ENCODE measurements at regions not wholly inside any gene's neighbourhood (a gene's known extent, or its start where the extent isn't known, plus 50 kb on each side); places are given as distances from the start of the nearest gene placed in this dataset.

- Histone ChIP-seq H3K9ac (ENCODE audit: insufficient read depth, low read length) (no peak overlapping the region), H3K4me2 (ENCODE audit: extremely low read depth, insufficient read depth, low read length) (no peak overlapping the region), H2AFZ (ENCODE audit: low read length) (no peak overlapping the region), H3K9me3 (ENCODE audit: control insufficient read depth, insufficient read depth, low read depth, low read length) (no peaks in the 10 kb centered on the region), H4K20me1 (ENCODE audit: control insufficient read depth, extremely low read depth, insufficient read depth, low read length) (no peaks in the 10 kb centered on the region), H3K27ac (ENCODE audit: insufficient read depth, low read length) (no peak overlapping the region), H3K4me3 (replicated peaks in 1 of 4; ENCODE audit: control extremely low read depth in 1 of 4, insufficient read depth in 1 of 4, low read depth in 3 of 4, low read length in 4 of 4) (no peak overlapping the region), H3K36me3 (ENCODE audit: control insufficient read depth, insufficient read depth, low read length) (no peaks in the 10 kb centered on the region), H3K27me3 (ENCODE audit: control insufficient read depth, insufficient read depth, low read length) (peaks cover 20% of the 10 kb centered on the region), H3K4me1 (ENCODE audit: control insufficient read depth, extremely low read depth, insufficient read depth, low read length) (no peaks in the 10 kb centered on the region), H3K79me2 (ENCODE audit: control insufficient read depth, insufficient read depth, low read length) (no peaks in the 10 kb centered on the region)
- TF ChIP-seq EZH2 (IDR thresholded peaks at IDR 0.05; ENCODE audit: low read length, missing control alignments): no peak
- TF ChIP-seq, protein P1, sequence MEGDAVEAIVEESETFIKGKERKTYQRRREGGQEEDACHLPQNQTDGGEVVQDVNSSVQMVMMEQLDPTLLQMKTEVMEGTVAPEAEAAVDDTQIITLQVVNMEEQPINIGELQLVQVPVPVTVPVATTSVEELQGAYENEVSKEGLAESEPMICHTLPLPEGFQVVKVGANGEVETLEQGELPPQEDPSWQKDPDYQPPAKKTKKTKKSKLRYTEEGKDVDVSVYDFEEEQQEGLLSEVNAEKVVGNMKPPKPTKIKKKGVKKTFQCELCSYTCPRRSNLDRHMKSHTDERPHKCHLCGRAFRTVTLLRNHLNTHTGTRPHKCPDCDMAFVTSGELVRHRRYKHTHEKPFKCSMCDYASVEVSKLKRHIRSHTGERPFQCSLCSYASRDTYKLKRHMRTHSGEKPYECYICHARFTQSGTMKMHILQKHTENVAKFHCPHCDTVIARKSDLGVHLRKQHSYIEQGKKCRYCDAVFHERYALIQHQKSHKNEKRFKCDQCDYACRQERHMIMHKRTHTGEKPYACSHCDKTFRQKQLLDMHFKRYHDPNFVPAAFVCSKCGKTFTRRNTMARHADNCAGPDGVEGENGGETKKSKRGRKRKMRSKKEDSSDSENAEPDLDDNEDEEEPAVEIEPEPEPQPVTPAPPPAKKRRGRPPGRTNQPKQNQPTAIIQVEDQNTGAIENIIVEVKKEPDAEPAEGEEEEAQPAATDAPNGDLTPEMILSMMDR (conservative IDR thresholded peaks at IDR 0.05 in 1 of 2, IDR thresholded peaks at IDR 0.05 in 1 of 2; ENCODE audit: low read depth in 1 of 2, low read length in 2 of 2): no peak
- DNase-seq (ENCODE audit: low read depth in 2 of 2): no peak
Observed at GRCh38 chr2:64928813-64929212, 60.4 kb upstream of the SLC1A4 start.

- H2AFZ ChIP-seq (ENCODE audit: low read length): no peak overlapping the region
- peaks cover 15% of the 10 kb centered on the region for H3K27me3 ChIP-seq (ENCODE audit: control insufficient read depth, insufficient read depth, low read length)
- no peak overlapping the region for H3K27ac ChIP-seq (ENCODE audit: insufficient read depth, low read length)
- H4K20me1 ChIP-seq (ENCODE audit: control insufficient read depth, extremely low read depth, insufficient read depth, low read length): no peaks in the 10 kb centered on the region
- no peak overlapping the region for H3K9ac ChIP-seq (ENCODE audit: insufficient read depth, low read length)
- no peaks in the 10 kb centered on the region for H3K4me1 ChIP-seq (ENCODE audit: control insufficient read depth, extremely low read depth, insufficient read depth, low read length)
- no peak overlapping the region for H3K4me3 ChIP-seq (replicated peaks in 1 of 4; ENCODE audit: control extremely low read depth in 1 of 4, insufficient read depth in 1 of 4, low read depth in 3 of 4, low read length in 4 of 4)
- no peak for DNase-seq (ENCODE audit: low read depth in 2 of 2)
- H3K36me3 ChIP-seq (ENCODE audit: control insufficient read depth, insufficient read depth, low read length): no peaks in the 10 kb centered on the region
- no peak overlapping the region for H3K4me2 ChIP-seq (ENCODE audit: extremely low read depth, insufficient read depth, low read length)
- H3K9me3 ChIP-seq (ENCODE audit: control insufficient read depth, insufficient read depth, low read depth, low read length): no peaks in the 10 kb centered on the region
- TF ChIP-seq, protein P1 (conservative IDR thresholded peaks at IDR 0.05 in 1 of 2, IDR thresholded peaks at IDR 0.05 in 1 of 2; ENCODE audit: low read depth in 1 of 2, low read length in 2 of 2): no peak
- no peak for TF ChIP-seq EZH2 (IDR thresholded peaks at IDR 0.05; ENCODE audit: low read length, missing control alignments)
- no peaks in the 10 kb centered on the region for H3K79me2 ChIP-seq (ENCODE audit: control insufficient read depth, insufficient read depth, low read length)
Observed at GRCh38 chr2:64929333-64929732, 59.9 kb upstream of the SLC1A4 start.

- Histone ChIP-seq H3K4me1 (ENCODE audit: control insufficient read depth, extremely low read depth, insufficient read depth, low read length) (no peaks in the 10 kb centered on the region), H3K36me3 (ENCODE audit: control insufficient read depth, insufficient read depth, low read length) (no peaks in the 10 kb centered on the region), H2AFZ (ENCODE audit: low read length) (no peak overlapping the region), H3K4me2 (ENCODE audit: extremely low read depth, insufficient read depth, low read length) (no peak overlapping the region), H3K9me3 (ENCODE audit: control insufficient read depth, insufficient read depth, low read depth, low read length) (no peaks in the 10 kb centered on the region), H4K20me1 (ENCODE audit: control insufficient read depth, extremely low read depth, insufficient read depth, low read length) (no peaks in the 10 kb centered on the region), H3K4me3 (replicated peaks in 1 of 4; ENCODE audit: control extremely low read depth in 1 of 4, insufficient read depth in 1 of 4, low read depth in 3 of 4, low read length in 4 of 4) (no peak overlapping the region), H3K9ac (ENCODE audit: insufficient read depth, low read length) (no peak overlapping the region), H3K27ac (ENCODE audit: insufficient read depth, low read length) (no peak overlapping the region), H3K79me2 (ENCODE audit: control insufficient read depth, insufficient read depth, low read length) (no peaks in the 10 kb centered on the region), H3K27me3 (ENCODE audit: control insufficient read depth, insufficient read depth, low read length) (peaks cover 15% of the 10 kb centered on the region)
- no peak for DNase-seq (ENCODE audit: low read depth in 2 of 2)
- no peak for TF ChIP-seq EZH2 (IDR thresholded peaks at IDR 0.05; ENCODE audit: low read length, missing control alignments)
- TF ChIP-seq, protein P1 (conservative IDR thresholded peaks at IDR 0.05 in 1 of 2, IDR thresholded peaks at IDR 0.05 in 1 of 2; ENCODE audit: low read depth in 1 of 2, low read length in 2 of 2): no peak
Observed at GRCh38 chr2:64930258-64930671, 58.9 kb upstream of the SLC1A4 start.

Data from fibroblast of lung (primary cell).